GM19455 (cell line): ENCODE measurements at regions not wholly inside any gene's neighbourhood (a gene's known extent, or its start where the extent isn't known, plus 50 kb on each side); places are given as distances from the start of the nearest gene placed in this dataset.

ENCODE experiments used
- ATAC-seq: cut with Tn5 transposase; IDR thresholded peaks from one replicate; pipeline ENCODE4 v1.9.1; 2021; ENCODE audit not compliant: unreplicated experiment

DNA sequence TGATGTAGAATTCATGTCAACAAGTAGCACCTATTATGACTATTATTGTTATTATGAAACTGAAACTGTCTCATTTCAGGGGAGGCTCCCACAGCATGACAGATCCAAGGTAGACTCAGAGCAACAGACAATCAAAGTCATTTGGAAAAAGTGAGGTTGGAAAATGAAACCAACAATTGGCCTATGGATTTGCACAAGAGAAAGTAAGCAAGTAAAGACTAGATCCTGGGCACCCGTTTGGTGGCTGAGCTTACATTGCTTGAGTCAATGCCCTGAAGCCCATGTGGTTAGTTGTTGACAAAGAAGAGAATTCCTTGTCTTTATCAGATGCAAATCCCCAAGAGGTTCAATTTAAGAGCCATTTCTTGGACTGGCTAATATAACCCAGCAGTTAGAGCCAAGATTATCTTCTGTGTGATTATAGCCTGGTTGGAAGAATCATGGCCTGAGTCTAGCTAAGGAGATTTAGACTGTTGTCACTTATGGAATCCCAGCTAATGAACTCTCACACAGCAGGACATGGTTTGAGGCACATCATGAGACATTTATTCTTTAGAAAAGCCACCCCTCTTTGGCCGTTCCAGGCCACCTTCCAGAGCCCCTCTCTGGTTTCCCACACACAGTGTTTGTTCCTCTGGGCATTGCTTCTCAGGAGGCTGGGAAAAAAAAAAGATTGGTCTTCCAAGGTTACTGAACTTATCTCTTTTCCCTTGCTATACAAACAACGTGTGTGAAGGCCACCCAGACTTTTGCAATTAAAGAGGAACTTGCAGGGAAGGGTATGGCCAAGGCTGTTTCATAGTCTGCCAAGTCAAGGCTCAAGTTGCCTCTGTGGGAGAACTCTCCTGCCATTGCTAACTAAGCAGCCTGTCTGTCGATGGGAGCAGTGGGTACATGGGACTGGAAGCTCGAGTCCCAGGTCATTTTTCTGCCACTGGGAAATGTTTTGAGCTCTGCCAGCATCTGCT lies 399.5 kb downstream of the ENC1 start:
- ATAC-seq = no peak

DNA sequence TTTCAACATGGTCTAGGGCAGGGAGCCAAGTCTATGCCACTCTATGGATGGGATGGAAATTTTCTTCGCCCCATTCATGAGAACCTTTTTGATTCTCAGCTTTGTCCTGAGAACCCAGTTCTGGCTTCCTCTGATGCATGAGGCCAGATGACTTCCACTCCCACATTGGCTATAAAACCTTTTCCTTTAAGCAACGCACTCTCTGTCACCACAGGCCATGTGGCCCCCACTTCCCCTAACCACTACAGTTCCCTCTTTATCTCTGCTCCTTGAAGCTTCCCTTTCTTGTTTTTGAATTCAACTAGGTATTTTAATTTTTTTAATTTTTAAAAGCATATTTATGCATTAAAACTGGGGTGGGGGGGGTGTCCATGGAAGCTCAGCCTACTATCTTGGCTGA lies 401.3 kb downstream of the ENC1 start:
- no peak for ATAC-seq

DNA sequence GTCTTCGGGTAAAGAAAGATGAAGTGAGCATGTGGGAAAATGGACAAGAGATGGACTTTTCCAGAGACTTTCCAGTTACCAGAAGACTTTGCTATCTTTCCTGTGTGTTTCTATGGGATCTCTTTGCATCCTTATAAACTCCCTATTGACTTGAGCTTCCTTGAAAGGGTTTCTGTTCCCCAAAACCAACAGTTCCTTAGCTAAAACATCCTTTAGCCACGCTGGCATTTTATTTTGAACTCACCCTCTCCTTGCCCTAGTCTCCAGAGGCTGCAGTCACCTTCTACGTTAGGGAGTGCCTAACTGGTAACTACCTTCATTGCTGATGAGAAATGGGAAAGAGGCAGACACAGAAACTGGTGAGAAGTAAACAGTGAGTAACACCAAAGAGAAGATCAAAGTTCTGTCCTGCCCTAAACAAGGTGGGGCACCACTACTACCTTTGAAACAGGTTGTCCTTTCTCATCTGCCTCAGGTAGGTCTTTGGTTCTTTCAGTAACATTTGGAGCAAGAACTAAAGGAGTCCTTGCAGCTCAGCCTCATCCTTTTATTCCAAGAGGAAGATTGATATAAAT lies 402.9 kb downstream of the ENC1 start:
- no peak for ATAC-seq

DNA sequence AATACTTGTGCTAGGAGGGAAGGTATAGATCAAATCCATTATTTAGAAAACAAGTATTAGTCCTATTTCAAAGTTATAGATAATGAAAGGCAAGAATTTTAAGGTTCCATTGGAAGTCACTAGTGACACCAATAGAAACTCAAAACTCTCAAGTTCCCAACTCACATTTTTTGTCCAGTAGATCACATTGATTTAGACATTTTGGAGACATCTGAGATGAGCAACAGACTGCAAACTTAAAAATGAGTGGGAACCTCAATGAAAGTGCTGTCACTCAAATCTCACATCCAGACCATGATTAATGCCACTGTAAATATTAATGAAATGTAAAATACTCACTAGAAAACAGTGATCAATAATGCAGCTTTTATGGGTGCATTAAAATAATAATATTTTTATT lies 405.0 kb downstream of the ENC1 start:
- ATAC-seq = no peak

DNA sequence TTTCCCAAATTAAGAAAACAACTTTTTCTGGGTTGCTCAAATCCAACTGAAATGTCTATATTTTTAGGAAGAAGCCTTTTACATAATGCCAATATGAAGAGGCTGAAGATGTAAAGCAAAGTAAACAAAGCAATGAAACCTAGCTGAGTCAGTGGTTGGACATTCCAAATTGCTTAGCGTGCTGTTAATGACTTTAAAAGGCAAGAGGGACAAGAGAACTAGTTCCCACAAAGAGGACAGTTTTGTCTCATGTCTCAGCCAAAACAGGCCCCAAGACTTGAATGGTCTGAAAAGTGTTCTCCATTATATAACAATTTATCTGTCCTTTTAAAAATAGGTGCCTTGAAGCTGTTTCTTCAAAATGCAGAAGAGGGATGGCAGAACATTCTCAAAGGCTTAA lies 407.0 kb downstream of the ENC1 start:
- no peak for ATAC-seq

DNA sequence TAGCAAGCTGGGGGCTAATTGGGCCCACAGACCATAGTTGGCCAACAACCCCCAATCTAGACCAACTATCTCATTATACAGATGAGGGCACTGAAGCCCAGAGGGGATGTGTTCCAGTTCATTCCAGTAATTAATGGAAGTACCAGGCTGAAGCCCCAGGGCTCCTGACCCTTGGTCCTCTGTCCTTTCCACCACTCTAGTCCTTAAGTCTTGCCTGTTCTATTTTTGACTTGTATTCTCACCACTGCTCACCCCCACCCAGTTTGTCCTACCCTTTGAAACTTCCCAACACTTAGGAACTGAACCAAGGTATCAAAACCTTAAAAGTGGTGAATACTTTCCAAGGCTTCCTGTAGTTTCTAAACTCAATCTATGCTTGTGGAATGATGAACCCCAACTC lies 407.4 kb downstream of the ENC1 start:
- no peak for ATAC-seq

DNA sequence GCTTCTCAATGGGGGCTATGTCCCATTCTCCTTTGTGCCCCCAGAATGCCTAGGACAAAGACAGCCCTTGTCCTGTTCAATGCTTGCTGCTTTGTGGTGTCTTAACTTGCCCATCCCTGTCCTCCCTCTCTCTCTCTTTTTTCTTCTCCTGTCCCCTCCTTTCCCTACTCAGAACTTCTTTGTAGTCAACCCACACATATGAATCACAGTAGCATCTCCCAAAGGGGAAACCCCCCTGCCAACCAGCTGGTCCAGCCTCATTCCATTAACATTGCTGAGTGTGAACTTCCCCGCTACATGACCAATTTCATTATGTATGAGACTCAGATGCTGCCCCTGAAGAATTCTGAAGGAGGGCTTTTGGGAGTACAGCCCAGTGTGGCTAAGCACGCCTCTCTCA lies 408.3 kb downstream of the ENC1 start:
- ATAC-seq = no peak

DNA sequence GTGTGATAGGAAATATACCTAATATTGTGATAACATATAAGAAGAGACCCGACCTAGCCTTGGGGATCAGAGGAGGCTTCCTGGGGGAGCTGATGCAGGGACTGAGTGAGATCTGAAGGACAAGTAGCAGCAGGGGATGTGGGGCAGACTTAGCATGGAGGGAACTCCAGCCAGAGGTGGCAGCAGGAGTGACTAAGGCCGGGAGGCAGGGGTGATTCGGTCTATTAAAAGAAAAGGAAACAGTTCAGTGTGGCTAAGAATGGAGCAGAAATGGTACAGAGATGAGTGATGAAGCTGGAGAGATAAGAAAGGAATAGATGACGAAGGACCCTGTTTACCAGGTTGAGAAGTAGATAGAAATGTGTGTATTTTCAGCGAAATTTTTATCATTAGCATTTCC lies 408.8 kb downstream of the ENC1 start:
- ATAC-seq = no peak

DNA sequence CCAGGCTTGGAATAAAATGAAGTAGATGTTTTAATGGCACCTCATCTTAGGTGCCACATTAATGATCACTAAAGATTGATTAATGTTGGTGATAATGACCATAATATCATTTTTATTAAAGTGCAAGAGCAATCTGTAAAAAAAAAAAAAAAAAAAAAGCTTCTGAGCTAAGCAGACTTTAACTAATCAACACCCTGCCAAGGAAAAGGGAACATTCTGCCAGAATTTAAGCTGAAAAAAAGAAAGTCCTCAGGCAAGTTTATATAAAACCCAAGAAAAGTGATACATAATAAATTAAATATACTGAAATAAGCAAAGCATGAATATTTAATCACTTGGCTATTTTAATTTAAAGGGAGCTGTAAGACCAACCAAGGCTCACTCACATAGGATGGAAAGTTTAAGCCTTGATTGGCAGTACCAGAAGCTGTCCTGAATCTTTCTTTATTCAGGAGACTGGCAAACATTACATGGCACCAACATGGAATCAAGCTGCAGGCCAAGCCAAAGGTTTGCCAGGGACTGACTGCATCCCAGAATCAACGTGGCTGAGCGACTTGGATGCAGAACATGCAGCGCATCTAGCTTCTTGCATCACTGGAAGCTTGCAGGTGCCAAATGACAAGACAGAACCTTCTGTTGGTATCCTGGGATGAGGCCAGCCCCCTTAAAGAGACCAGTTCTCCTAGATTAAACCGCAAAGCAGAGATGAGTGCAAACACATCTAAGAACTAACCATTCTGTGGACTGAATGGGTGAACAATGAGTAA lies 413.6 kb downstream of the ENC1 start:
- ATAC-seq = no peak

DNA sequence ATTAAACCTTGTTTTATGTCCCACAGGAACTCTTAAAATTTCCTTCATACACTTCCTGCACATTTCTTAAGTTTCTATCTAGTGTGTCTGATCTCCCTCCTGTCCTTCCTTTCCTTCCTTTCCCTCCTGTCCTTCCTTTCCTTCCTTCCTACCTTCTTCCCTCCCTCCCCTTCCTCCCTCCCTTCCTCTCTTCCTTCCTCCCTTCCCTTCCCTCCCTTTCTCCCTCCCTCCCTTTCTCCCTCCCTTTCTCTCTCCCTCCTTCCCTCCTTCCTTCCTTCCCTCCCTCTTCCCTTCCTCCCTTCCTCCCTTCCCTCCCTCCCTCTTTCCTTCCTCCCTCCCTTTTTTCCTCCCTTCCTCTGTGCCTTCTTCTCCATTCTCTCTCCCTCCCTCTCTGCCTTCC lies 414.9 kb downstream of the ENC1 start:
- ATAC-seq = no peak

DNA sequence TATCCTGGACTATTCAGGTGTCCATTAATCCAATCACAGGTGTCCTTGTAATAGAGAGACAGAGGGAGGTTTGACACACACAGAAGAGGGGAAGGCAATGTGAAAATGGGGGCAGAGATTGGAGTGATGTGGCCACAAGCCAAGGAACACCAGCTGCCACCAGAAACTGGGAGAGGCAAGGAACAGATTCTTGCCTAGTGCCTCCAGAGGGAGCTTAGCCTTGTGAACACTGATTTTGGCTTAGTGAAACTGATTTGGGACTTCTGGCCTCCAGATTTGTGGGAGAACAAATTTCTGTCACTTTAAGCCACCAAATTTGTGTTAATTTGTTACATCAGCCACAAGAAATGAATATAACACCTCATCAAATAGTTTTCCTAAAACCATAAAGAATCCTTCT lies 416.2 kb downstream of the ENC1 start:
- ATAC-seq = no peak

DNA sequence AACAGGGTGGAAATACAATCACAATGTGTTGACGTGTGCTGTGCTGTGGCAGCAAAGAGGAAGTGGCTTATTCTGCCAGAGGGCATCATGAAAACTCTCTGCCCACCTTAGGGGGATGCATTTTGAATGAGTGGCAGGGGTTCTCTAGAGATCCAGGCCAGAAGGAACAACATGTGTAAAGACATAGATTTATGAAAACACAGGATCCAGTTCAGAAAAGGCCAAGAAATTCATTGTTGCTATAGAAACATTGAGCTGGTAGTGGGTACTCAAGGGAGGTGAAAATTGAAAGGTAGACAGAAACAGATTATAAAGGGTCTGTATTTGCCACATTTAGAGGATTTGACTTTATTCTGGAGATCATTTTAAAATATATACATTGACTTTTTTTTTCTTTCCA lies 417.7 kb downstream of the ENC1 start:
- ATAC-seq = no peak

DNA sequence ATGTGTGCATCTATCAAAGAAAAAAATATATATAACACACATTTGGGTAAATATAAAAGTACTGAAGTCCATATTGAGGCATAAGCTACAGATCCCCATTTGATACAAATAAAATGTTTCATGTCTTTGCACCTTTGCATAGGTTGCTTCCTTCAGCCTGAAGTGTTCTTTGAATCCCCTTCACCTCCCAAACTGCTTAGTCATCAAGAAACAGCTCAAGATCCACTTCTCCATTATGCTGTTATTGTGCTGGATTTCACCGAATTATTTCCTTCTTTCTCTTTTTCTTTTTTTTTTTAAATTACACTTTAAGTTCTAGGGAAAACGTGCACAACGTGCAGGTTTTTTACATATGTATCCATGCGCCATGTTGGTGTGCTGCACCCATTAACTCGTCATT lies 419.1 kb downstream of the ENC1 start:
- no peak for ATAC-seq

DNA sequence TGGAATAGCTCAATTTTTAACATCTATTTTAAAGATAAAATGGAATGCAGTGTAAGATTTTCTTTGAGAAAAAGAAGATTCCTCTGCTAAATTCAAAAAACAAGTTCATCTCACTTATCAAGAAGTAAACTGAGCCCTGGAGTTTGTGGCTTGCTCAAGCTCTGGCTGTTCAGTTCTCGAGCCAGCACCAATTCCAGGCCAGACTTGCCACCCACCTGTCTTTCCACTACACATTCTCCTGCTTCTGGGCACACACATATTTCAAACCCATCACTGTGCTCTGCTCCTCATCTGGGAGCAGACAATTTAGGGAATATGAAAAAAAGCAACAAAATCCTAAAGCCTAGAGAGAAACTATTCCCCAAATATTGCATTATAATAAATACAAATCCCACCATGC lies 424.5 kb downstream of the ENC1 start:
- no peak for ATAC-seq

DNA sequence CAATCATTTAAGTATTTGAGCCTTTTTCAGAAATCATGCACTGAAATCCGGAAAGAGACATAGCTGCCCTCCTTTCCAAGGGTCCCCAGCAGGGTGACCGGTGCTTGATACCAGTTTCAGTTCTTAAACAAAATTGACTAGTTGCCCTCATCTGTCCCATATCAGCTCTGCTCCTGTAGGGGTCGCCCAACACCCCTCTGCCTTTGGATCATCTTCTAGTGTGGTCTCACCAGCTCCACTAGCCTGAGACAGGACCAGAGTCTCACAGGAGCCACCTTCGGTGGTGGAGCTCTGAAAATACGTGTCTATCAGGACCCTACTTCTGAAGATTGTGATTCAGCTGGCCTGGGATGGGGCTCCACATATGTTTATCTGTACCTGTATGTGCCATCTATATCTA lies 428.2 kb downstream of the ENC1 start:
- ATAC-seq = no peak

DNA sequence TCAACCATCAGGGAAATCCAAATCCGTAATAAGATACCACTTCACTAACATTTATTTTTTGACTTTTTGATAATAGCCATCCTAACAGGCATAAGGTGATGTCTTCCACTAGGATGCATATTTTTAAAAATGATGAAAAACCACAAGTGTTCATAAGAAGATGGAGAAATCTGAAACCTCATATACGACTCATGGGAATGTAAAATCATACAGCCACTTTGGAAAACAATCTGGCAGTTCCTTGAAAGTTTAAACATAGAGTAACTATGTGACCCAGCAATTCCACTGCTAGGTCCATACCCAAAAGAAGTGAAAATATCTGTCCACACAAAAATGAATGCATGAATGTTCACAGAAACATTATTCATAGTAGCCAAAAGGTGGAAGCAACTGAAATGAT lies 431.0 kb downstream of the ENC1 start:
- ATAC-seq = no peak

DNA sequence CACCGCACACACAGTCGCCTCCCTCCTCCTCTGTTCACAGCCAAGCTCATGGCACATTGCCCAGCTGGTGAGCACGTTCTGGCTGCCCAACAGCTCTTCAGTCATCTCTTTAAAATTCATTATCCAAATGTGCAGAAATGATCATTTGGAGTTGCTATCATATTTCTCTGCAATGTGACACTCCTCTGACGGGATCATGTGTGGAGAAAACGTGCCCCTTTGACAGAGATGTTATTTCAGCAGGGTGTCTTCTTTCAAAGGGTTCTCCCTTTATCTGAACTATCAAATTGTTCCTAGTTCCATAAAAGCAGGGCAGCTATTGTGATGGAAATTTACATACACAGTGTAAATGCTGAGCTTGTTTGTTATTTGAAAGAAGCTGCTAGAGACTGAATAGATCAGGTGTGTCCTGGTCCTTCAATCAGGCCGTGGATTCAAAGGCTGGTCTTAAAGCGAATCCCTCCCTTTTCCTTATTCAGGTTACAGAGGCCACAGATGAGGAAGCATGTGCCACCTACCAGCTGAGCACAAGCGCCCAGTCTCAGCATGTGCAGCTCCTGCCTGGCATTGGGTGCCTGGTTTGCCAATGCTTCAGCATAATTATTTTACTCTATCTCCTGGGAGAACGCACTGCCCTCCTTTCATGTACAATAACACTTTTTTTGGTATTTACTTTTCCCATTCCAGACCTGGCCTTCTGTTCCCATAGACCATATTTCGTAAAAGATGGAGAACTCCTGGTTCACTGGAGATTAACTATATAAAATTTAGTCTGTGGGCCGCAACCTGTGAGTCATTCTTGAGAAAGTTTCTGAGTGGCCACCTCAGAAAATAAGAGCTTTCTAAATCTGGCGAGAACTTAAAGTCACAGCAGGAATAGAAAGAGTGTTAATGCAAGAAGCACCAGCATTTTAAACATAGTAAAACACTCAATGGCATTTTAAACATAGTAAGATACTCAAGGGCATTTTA lies 433.7 kb downstream of the ENC1 start:
- no peak for ATAC-seq

DNA sequence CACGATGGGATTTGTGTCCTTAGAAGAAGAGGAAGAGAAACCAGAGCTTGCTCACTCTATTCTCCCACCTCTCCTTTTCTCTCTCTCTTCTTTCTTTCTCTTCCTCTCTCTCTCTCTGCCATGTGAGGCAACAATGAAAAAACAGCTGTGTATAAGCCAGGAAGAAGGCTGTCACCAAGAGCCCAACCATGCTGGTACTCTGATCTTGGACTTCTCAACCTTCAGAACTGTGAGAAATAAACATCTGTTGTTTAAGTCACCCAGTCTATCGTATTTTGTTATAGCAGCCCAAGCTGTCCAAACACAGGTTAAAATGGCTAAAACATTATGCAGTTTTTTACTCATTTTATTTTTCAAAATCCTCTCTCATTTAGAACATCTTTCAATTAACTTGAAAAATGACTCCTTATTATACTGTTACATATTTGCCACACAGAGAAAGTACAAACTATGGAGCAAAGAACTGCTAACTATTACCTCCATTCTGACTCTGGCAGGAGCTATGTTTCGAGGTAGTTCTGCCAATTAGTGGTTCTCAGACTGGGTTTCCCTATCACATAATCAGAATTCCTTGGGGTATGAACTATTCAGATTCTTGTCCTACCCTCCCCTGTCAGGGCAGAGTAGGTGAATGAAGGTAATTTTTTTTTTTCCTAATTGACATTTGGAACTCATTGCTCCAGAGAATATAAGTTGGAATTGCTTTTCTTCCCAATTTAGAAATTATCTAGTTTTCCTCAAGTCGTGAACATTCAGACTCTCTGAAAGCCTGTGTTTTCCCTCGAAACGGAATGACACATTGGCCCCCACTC lies 434.6 kb downstream of the ENC1 start:
- no peak for ATAC-seq

DNA sequence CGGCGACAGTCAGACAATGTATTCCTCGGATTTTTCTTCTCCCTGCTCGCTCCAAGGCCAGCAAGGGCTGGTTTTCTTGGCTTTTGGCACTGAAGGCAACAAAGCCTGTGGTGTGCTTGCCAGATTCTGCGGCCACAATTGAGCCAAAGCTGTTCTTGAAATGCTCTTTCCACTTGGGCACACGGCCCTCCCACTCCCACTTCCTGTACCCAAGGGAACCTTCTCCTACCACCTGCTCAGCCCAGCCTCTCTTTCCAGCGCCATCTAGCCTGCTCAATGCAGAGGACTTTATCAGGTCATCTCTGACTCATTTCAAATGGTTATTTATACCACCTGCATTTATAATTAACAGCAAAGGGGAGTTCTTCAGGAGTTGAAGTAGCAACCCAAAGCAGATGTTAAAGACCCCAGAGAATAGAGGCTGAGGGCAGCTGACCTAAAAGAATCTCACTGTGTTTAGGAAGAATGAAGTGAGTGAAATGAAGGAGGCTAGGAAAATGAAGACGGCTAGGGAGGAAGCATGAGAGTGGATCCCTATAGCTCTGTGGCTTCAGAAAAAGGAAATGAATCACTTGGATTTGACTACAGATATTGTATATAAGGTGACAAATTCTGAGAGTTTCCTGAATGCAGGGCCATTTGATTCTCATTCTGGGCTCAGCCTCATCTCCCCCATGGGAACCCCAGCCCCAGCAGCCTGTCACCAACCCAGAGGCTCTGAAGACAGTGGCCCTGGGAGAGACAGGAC lies 439.0 kb downstream of the ENC1 start:
- ATAC-seq = no peak
